Osteocyte (in vitro differentiated cells): ENCODE measurements at regions not wholly inside any gene's neighbourhood (a gene's known extent, or its start where the extent isn't known, plus 50 kb on each side); places are given as distances from the start of the nearest gene placed in this dataset.

Experiments used
- DNase-seq: peaks from one replicate; pipeline ENCODE4 v3.0.0; 2021; ENCODE audit warnings: mixed read lengths; ENCODE audit not compliant: unreplicated experiment; ENCODE audit errors: extremely low spot score
- H3K27ac Mint-ChIP-seq: one replicate; pipeline ENCODE4 v1.8.0; 2021; ENCODE audit warnings: mild to moderate bottlenecking, mixed read lengths; ENCODE audit not compliant: unreplicated experiment
- H3K27me3 Mint-ChIP-seq: one replicate; pipeline ENCODE4 v1.8.0; 2021; ENCODE audit warnings: mixed read lengths; ENCODE audit not compliant: unreplicated experiment
- H3K36me3 Mint-ChIP-seq: one replicate; pipeline ENCODE4 v1.8.0; 2021; ENCODE audit warnings: mixed read lengths; ENCODE audit not compliant: unreplicated experiment
- H3K4me1 Mint-ChIP-seq: one replicate; pipeline ENCODE4 v1.8.0; 2021; ENCODE audit warnings: mixed read lengths; ENCODE audit not compliant: unreplicated experiment
- H3K4me3 Mint-ChIP-seq: one replicate; pipeline ENCODE4 v1.8.0; 2021; ENCODE audit warnings: mild to moderate bottlenecking, moderate library complexity, mixed read lengths; ENCODE audit not compliant: unreplicated experiment
- H3K9me3 Mint-ChIP-seq: one replicate; pipeline ENCODE4 v1.8.0; 2021; ENCODE audit warnings: mixed read lengths; ENCODE audit not compliant: unreplicated experiment
- TF ChIP-seq, protein P1 (sequence below): fragments of 200-600 bp; sonication (generic); IDR thresholded peaks from 2 replicates; pipeline ENCODE4 v1.5.0; 2021; ENCODE audit warnings: antibody characterized with exemption, mild to moderate bottlenecking, moderate library complexity

DNA sequence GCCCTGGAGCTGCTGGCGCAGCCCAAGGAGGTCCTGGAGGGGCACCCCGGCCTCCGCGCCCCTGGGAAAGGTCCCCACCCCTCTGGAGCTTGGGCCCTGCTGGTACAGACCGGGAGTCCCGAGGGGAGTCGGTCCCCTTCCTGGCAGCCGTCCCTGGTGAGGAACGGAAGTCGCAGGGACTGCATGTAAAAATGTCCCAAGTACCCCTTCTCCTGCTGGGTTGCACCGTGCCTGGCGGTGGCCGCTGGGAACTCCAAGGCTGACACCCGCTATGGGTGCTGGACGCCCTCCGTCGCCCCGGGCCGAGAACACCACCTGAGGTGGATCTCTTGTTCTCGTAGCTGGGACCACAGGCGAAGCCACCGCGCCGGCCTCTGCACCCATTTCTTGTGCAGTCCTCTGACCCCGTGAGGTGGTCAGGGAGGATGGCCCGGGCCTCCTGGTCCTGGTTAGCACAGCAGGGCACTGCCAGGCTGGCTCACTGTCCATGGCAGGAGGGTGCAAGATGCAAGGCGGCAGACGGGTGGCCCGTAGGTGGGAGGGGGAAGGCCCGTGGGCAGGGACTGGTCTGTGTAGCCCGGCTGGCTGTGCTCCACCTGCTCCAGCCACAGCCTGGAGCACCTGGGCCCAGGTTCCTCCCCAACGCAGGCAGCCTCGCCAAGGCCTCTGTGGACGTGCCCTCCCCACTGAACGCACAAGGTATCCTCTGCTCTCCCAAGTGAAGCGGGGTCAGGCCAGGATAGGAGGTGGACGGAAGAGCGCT is 165.2 kb downstream of the IGLL1 start:
- Mint-ChIP-seq H3K9me3 (no peaks in the 10 kb centered on the region), H3K27me3 (peaks cover 7% of the 10 kb centered on the region), H3K27ac (no peak overlapping the region), H3K4me1 (peaks cover 19% of the 10 kb centered on the region), H3K4me3 (no peak overlapping the region), H3K36me3 (no peaks in the 10 kb centered on the region)
- no peak for DNase-seq
- TF ChIP-seq, protein P1, sequence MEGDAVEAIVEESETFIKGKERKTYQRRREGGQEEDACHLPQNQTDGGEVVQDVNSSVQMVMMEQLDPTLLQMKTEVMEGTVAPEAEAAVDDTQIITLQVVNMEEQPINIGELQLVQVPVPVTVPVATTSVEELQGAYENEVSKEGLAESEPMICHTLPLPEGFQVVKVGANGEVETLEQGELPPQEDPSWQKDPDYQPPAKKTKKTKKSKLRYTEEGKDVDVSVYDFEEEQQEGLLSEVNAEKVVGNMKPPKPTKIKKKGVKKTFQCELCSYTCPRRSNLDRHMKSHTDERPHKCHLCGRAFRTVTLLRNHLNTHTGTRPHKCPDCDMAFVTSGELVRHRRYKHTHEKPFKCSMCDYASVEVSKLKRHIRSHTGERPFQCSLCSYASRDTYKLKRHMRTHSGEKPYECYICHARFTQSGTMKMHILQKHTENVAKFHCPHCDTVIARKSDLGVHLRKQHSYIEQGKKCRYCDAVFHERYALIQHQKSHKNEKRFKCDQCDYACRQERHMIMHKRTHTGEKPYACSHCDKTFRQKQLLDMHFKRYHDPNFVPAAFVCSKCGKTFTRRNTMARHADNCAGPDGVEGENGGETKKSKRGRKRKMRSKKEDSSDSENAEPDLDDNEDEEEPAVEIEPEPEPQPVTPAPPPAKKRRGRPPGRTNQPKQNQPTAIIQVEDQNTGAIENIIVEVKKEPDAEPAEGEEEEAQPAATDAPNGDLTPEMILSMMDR, result no peak

DNA sequence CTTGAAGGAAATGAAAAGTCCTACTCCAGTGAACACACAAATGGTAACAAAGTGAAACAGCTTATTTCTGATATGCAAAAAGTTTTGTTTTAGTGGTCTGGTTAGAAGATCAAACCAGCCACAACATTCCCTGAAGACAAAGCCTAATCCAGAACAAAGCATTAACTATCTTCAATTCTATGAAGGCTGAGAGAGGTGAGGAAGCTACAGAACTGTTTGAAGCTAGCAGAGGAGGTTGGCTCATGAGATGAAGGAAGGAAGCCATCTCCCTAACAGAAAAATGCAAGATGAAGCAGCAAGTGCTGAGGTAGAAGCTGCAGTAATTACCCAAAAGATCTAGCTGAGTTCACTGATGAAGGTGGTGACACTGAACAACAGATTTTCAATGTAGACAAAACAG is 168.4 kb downstream of the IGLL1 start:
- Mint-ChIP-seq H3K4me3 (no peak overlapping the region), H3K36me3 (no peaks in the 10 kb centered on the region), H3K4me1 (peaks cover 8% of the 10 kb centered on the region)

DNA sequence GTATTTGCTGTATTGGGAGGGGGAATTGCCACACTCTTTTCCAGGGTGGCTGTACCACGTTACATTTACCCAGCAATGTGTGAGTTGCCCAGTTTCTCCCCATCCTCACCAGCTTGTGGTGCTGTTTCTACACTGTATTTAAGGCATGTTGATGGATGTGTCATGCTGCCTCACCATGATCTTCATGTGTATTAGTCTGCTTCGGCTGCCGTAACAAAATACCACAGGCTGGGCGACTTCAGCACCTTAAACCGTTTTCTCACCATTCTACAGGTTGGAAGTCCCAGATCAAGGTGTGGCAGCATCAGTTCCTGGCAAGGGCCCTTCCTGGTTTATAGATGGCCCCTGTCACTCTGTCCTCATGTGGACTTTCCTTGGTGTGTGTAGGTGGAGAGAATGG is 169.7 kb downstream of the IGLL1 start:
- Mint-ChIP-seq H3K9me3 (peaks cover 9% of the 10 kb centered on the region), H3K4me3 (no peak overlapping the region), H3K4me1 (no peaks in the 10 kb centered on the region), H3K27me3 (peaks cover 7% of the 10 kb centered on the region), H3K36me3 (no peaks in the 10 kb centered on the region), H3K27ac (no peak overlapping the region)
- no peak for DNase-seq
- TF ChIP-seq, protein P1, result no peak

More for the DNA sequence above, 168.4 kb downstream of the IGLL1 start:
- DNase-seq, result no peak
- Mint-ChIP-seq H3K27ac (no peak overlapping the region), H3K9me3 (no peaks in the 10 kb centered on the region), H3K27me3 (peaks cover 7% of the 10 kb centered on the region)
- TF ChIP-seq, protein P1, result no peak

DNA sequence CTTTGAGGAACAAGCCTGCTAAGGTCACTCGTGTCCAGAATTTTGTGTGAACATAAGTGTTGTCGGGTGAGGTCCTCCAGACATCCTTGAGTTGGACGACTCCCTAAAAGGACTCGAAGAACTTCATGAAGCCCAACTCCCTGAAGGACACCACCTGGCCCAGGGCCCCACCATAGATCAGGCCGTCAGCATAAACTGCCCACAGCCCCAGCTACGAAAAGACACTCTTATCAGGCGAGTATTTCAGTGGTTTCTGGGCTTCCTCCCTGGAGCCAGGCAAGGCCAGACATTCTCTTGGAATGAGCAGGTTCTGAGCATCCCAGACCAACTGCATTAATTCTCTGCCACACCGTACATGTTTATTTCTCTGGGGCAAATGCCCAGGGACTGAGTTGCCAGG is 170.1 kb downstream of the IGLL1 start:
- no peak for DNase-seq
- Mint-ChIP-seq H3K36me3 (no peaks in the 10 kb centered on the region), H3K9me3 (peaks cover 9% of the 10 kb centered on the region), H3K4me3 (no peak overlapping the region), H3K27ac (no peak overlapping the region), H3K27me3 (peaks cover 7% of the 10 kb centered on the region), H3K4me1 (no peaks in the 10 kb centered on the region)
- TF ChIP-seq, protein P1, result no peak

DNA sequence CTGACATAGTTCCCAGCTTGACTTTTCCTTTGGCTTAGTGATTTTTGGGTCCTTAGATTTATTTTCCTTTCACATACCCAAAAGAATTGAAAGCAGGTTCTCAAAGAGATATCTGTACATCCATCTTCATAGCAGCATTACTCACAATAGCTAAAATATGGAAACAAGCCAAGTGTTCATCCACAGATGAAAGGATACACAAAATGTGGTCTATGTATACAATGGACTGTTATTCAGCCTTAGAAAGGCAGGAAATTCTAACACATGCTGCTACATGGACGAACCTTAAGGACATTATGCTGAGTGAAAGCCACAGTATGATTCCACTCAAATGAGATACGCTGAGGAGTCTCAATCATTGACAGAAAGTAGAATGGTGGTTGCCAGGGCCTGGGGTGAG is 171.8 kb downstream of the IGLL1 start:
- DNase-seq, result no peak
- TF ChIP-seq, protein P1, result no peak
- Mint-ChIP-seq H3K9me3 (peaks cover 9% of the 10 kb centered on the region), H3K27ac (no peak overlapping the region), H3K4me3 (no peak overlapping the region), H3K36me3 (no peaks in the 10 kb centered on the region), H3K4me1 (no peaks in the 10 kb centered on the region), H3K27me3 (peaks cover 7% of the 10 kb centered on the region)
